ENCODE measurements at regions not wholly inside any gene's neighbourhood (a gene's known extent, or its start where the extent isn't known, plus 50 kb on each side); places are given as distances from the start of the nearest gene placed in this dataset.
"Not testable (repeated sequence)": the region's sequence is repeated elsewhere in the genome, so short reads cannot be mapped to it uniquely, and the experiment has no call there.

- Histone ChIP-seq H3K36me3 (no peaks in the 10 kb centered on the region), H3K9me3 (no peaks in the 10 kb centered on the region), H3K4me3 (ENCODE audit: low read depth in 1 of 2, low read length in 1 of 2) (no peak overlapping the region), H3K4me1 (ENCODE audit: control insufficient read depth in 1 of 2, insufficient read depth in 1 of 2, low read depth in 1 of 2, low read length in 1 of 2) (no peaks in the 10 kb centered on the region), H3K27me3 (no peaks in the 10 kb centered on the region), H3K27ac (no peak overlapping the region)
- TF ChIP-seq CTCF (IDR thresholded peaks at IDR 0.05), result no peak
These were observed 1292.0 kb upstream of the CHAC2 start for GRCh38 chr2:52475590-52475989.

- Histone ChIP-seq H3K27me3 (no peaks in the 10 kb centered on the region), H3K27ac (no peak overlapping the region)
- TF ChIP-seq CTCF (IDR thresholded peaks at IDR 0.05), result no peak
These were observed 1293.5 kb upstream of the CHAC2 start for GRCh38 chr2:52474091-52474490.

GRCh38 chr2:52473526-52473925 lies 1294.1 kb upstream of the CHAC2 start:
- Histone ChIP-seq H3K4me3 (ENCODE audit: low read depth in 1 of 2, low read length in 1 of 2) (no peak overlapping the region), H3K9me3 (no peaks in the 10 kb centered on the region), H3K4me1 (ENCODE audit: control insufficient read depth in 1 of 2, insufficient read depth in 1 of 2, low read depth in 1 of 2, low read length in 1 of 2) (no peaks in the 10 kb centered on the region), H3K27ac (no peak overlapping the region), H3K36me3 (no peaks in the 10 kb centered on the region), H3K27me3 (no peaks in the 10 kb centered on the region)
- no peak for TF ChIP-seq CTCF (IDR thresholded peaks at IDR 0.05)

More at GRCh38 chr2:52474091-52474490, 1293.5 kb upstream of the CHAC2 start:
- Histone ChIP-seq H3K4me1 (ENCODE audit: control insufficient read depth in 1 of 2, insufficient read depth in 1 of 2, low read depth in 1 of 2, low read length in 1 of 2) (no peaks in the 10 kb centered on the region), H3K4me3 (ENCODE audit: low read depth in 1 of 2, low read length in 1 of 2) (no peak overlapping the region), H3K9me3 (no peaks in the 10 kb centered on the region), H3K36me3 (no peaks in the 10 kb centered on the region)

- not testable (repeated sequence) for H3K4me1 ChIP-seq (ENCODE audit: control insufficient read depth in 1 of 2, insufficient read depth in 1 of 2, low read depth in 1 of 2, low read length in 1 of 2); H3K9me3 ChIP-seq; H3K27ac ChIP-seq; H3K4me3 ChIP-seq (ENCODE audit: low read depth in 1 of 2, low read length in 1 of 2); H3K36me3 ChIP-seq; H3K27me3 ChIP-seq
These were observed 1297.1 kb upstream of the CHAC2 start for GRCh38 chr2:52470457-52470856.

GRCh38 chr2:52467189-52467588 lies 1300.4 kb upstream of the CHAC2 start:
- H3K27me3 ChIP-seq, result no peaks in the 10 kb centered on the region
- no peak overlapping the region for H3K4me3 ChIP-seq (ENCODE audit: low read depth in 1 of 2, low read length in 1 of 2)
- no peaks in the 10 kb centered on the region for H3K36me3 ChIP-seq
- no peak for TF ChIP-seq CTCF (IDR thresholded peaks at IDR 0.05)
- no peaks in the 10 kb centered on the region for H3K9me3 ChIP-seq
- no peak overlapping the region for H3K27ac ChIP-seq
- no peaks in the 10 kb centered on the region for H3K4me1 ChIP-seq (ENCODE audit: control insufficient read depth in 1 of 2, insufficient read depth in 1 of 2, low read depth in 1 of 2, low read length in 1 of 2)

- H3K27me3 ChIP-seq, result no peaks in the 10 kb centered on the region
- no peak for TF ChIP-seq CTCF (IDR thresholded peaks at IDR 0.05)
- no peaks in the 10 kb centered on the region for H3K36me3 ChIP-seq
- H3K4me3 ChIP-seq (ENCODE audit: low read depth in 1 of 2, low read length in 1 of 2), result no peak overlapping the region
- no peaks in the 10 kb centered on the region for H3K9me3 ChIP-seq
- no peaks in the 10 kb centered on the region for H3K4me1 ChIP-seq (ENCODE audit: control insufficient read depth in 1 of 2, insufficient read depth in 1 of 2, low read depth in 1 of 2, low read length in 1 of 2)
- no peak overlapping the region for H3K27ac ChIP-seq
These were observed 1302.3 kb upstream of the CHAC2 start for GRCh38 chr2:52465287-52465686.
